ENCODE measurements at regions not wholly inside any gene's neighbourhood (a gene's known extent, or its start where the extent isn't known, plus 50 kb on each side); places are given as distances from the start of the nearest gene placed in this dataset.
"Not testable (repeated sequence)": the region's sequence is repeated elsewhere in the genome, so short reads cannot be mapped to it uniquely, and the experiment has no call there.

DNA sequence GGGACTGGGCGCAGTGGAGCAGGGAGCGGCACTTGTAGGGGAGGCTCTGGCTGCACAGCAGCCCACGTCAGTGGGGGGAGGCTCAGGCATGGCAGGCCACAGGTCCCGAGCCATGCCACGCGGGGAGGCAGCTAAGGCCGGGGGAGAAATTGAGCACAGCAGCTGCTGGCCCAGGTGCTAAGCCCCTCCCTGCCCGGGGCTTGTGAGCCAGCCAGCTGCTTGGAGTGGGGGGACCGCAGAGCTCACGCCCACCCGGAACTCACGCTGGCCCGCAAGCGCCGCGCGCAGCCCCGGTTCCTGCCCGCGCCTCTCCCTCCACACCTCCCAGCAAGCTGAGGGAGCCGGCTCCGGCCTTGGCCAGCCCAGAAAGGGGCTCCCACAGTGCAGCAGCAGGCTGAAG lies 193.5 kb upstream of the DNAJC19 start:
- not testable (repeated sequence) for H3K9me3 ChIP-seq (ENCODE audit: control insufficient read depth in 4 of 4, low read length in 3 of 4); H3K4me3 ChIP-seq (ENCODE audit: low read depth in 1 of 3, low read length in 3 of 3); H3K27ac ChIP-seq (ENCODE audit: low read depth in 1 of 2, low read length in 2 of 2); H3K9ac ChIP-seq (ENCODE audit: low read depth in 1 of 2, low read length in 2 of 2); H3K4me1 ChIP-seq (ENCODE audit: control insufficient read depth in 4 of 4, insufficient read depth in 4 of 4, low read length in 3 of 4); DNase-seq (ENCODE audit: low spot score); H3K36me3 ChIP-seq (ENCODE audit: control insufficient read depth in 4 of 4, insufficient read depth in 3 of 4, low read depth in 1 of 4, low read length in 3 of 4); H3K27me3 ChIP-seq (ENCODE audit: control insufficient read depth in 4 of 4, insufficient read depth in 4 of 4, low read length in 3 of 4)
- WGBS: 91% methylated on average over 22 of the region's 22 CpGs

- WGBS: 86% methylated on average over 7 of the region's 7 CpGs
- Histone ChIP-seq H3K9me3 (ENCODE audit: control insufficient read depth in 4 of 4, low read length in 3 of 4) (no peaks in the 10 kb centered on the region), H3K27me3 (ENCODE audit: control insufficient read depth in 4 of 4, insufficient read depth in 4 of 4, low read length in 3 of 4) (no peaks in the 10 kb centered on the region), H3K27ac (ENCODE audit: low read depth in 1 of 2, low read length in 2 of 2) (no peak overlapping the region), H3K36me3 (ENCODE audit: control insufficient read depth in 4 of 4, insufficient read depth in 3 of 4, low read depth in 1 of 4, low read length in 3 of 4) (no peaks in the 10 kb centered on the region), H3K9ac (ENCODE audit: low read depth in 1 of 2, low read length in 2 of 2) (no peak overlapping the region), H3K4me1 (ENCODE audit: control insufficient read depth in 4 of 4, insufficient read depth in 4 of 4, low read length in 3 of 4) (peaks cover 0 to 1% (median 0%) of the 10 kb centered on the region in 4 donors), H3K4me3 (ENCODE audit: low read depth in 1 of 3, low read length in 3 of 3) (no peak overlapping the region)
- DNase-seq (ENCODE audit: low spot score): no peak
- TF ChIP-seq ZBTB33 (IDR thresholded peaks at IDR 0.05): no peak
- no peak for TF ChIP-seq GABPA (IDR thresholded peaks at IDR 0.05 in 1 of 2, conservative IDR thresholded peaks at IDR 0.05 in 1 of 2)
- TF ChIP-seq TAF1 (conservative IDR thresholded peaks at IDR 0.05): no peak
- TF ChIP-seq NR2F2 (IDR thresholded peaks at IDR 0.05): no peak
- no peak for TF ChIP-seq JUND (IDR thresholded peaks at IDR 0.05)
- TF ChIP-seq YY1 (IDR thresholded peaks at IDR 0.05): no peak
- no peak for TF ChIP-seq ATF3 (IDR thresholded peaks at IDR 0.05)
- no peak for TF ChIP-seq FOXA2 (IDR thresholded peaks at IDR 0.05)
- TF ChIP-seq, protein P1, sequence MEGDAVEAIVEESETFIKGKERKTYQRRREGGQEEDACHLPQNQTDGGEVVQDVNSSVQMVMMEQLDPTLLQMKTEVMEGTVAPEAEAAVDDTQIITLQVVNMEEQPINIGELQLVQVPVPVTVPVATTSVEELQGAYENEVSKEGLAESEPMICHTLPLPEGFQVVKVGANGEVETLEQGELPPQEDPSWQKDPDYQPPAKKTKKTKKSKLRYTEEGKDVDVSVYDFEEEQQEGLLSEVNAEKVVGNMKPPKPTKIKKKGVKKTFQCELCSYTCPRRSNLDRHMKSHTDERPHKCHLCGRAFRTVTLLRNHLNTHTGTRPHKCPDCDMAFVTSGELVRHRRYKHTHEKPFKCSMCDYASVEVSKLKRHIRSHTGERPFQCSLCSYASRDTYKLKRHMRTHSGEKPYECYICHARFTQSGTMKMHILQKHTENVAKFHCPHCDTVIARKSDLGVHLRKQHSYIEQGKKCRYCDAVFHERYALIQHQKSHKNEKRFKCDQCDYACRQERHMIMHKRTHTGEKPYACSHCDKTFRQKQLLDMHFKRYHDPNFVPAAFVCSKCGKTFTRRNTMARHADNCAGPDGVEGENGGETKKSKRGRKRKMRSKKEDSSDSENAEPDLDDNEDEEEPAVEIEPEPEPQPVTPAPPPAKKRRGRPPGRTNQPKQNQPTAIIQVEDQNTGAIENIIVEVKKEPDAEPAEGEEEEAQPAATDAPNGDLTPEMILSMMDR (IDR thresholded peaks at IDR 0.05; ENCODE audit: low read depth, low read length, missing input control): no peak
- TF ChIP-seq HNF4G (IDR thresholded peaks at IDR 0.05): no peak
- no peak for TF ChIP-seq SP1 (IDR thresholded peaks at IDR 0.05)
Measured at GRCh38 chr3:181178991-181179390, 189.5 kb upstream of the DNAJC19 start.

GRCh38 chr3:181176601-181177000 lies 187.1 kb upstream of the DNAJC19 start:
- peak; percentile 60 for DNase-seq (ENCODE audit: low spot score)
- Histone ChIP-seq H3K4me1 (ENCODE audit: control insufficient read depth in 4 of 4, insufficient read depth in 4 of 4, low read length in 3 of 4) (no peaks in the 10 kb centered on the region), H3K9me3 (ENCODE audit: control insufficient read depth in 4 of 4, low read length in 3 of 4) (no peaks in the 10 kb centered on the region), H3K4me3 (ENCODE audit: low read depth in 1 of 3, low read length in 3 of 3) (no peak overlapping the region), H3K36me3 (ENCODE audit: control insufficient read depth in 4 of 4, insufficient read depth in 3 of 4, low read depth in 1 of 4, low read length in 3 of 4) (no peaks in the 10 kb centered on the region), H3K27me3 (ENCODE audit: control insufficient read depth in 4 of 4, insufficient read depth in 4 of 4, low read length in 3 of 4) (no peaks in the 10 kb centered on the region), H3K27ac (ENCODE audit: low read depth in 1 of 2, low read length in 2 of 2) (no peak overlapping the region), H3K9ac (ENCODE audit: low read depth in 1 of 2, low read length in 2 of 2) (no peak overlapping the region)
- TF ChIP-seq RAD21 (IDR thresholded peaks at IDR 0.05) (peak; percentile 92 to 93), FOXA1 (IDR thresholded peaks at IDR 0.05) (no peak), JUND (IDR thresholded peaks at IDR 0.05) (no peak)
- TF ChIP-seq, protein P1 (IDR thresholded peaks at IDR 0.05; ENCODE audit: low read depth, low read length, missing input control): peak; percentile 80
- 10% methylated on average over 6 of the region's 6 CpGs for WGBS
